ENCODE measurements at regions not wholly inside any gene's neighbourhood (a gene's known extent, or its start where the extent isn't known, plus 50 kb on each side); places are given as distances from the start of the nearest gene placed in this dataset.

GRCh38 chr7:142529591-142529990, 219.7 kb upstream of the PRSS1 start:
- H3K9me3 ChIP-seq (ENCODE audit: control insufficient read depth, insufficient read depth, low read length), result no peaks in the 10 kb centered on the region
- peaks cover 20% of the 10 kb centered on the region for H3K27me3 ChIP-seq (ENCODE audit: control insufficient read depth, insufficient read depth, low read length)
- ATAC-seq (ENCODE audit: low read depth) (no peak), DNase-seq (no peak)
- H3K4me3 ChIP-seq (ENCODE audit: insufficient read depth, low read depth, low read length), result no peak overlapping the region
- H4K20me1 ChIP-seq (ENCODE audit: insufficient read depth, low read length), result no peaks in the 10 kb centered on the region
- no peak overlapping the region for H3K4ac ChIP-seq (ENCODE audit: low read depth, low read length)
- H3K56ac ChIP-seq (ENCODE audit: extremely low read depth, insufficient read depth, low read length), result no peak overlapping the region
- TF ChIP-seq RAD21 (IDR thresholded peaks at IDR 0.05; ENCODE audit: low read length), result no peak
- WGBS, 2 experiments (ENCODE audit: extremely low coverage in 2 of 2, insufficient read length in 1 of 2), result 70% methylated on average over 2 of the region's 4 CpGs; no CpG with 5 or more reads in 1 of the 2 experiments
- H2BK120ac ChIP-seq (ENCODE audit: low read depth, low read length), result no peak overlapping the region
- ChIA-PET POLR2A (ENCODE audit: unreplicated experiment) (interaction anchor here (0.5 kb wide), 1 partner anchor 84 kb away, joined by 3 read pairs; no protein-coding TSS in a partner anchor), CTCF (interaction anchor here (4.0 kb wide), 1 partner anchor 253 kb away, joined by 13 read pairs; no protein-coding TSS in a partner anchor)
- H3K14ac ChIP-seq (replicated peaks; ENCODE audit: low read depth, low read length), result no peak overlapping the region
- no peak overlapping the region for H2BK5ac ChIP-seq (ENCODE audit: low read depth, low read length, poor library complexity, severe bottlenecking)
- in situ Hi-C loops (cut with MboI; ENCODE audit: low sequenced_read_pairs) (loop anchor here (10.0 kb wide), 1 partner anchor 685 kb away; no protein-coding TSS in a partner anchor), dilution Hi-C loops (cut with HindIII; ENCODE audit: low sequenced_read_pairs, unreplicated experiment) (no loop called here), intact Hi-C loops (cut with micrococcal nuclease) (no loop called here)
- no peaks in the 10 kb centered on the region for H3K36me3 ChIP-seq (ENCODE audit: control insufficient read depth, insufficient read depth, low read length)
- no peaks in the 10 kb centered on the region for H3K79me1 ChIP-seq (ENCODE audit: low read depth in 1 of 2, low read length in 2 of 2)
- BruUV-seq (replicated peaks), result no TSS peak
- H3K9me1 ChIP-seq (ENCODE audit: insufficient read depth, low read length), result no peaks in the 10 kb centered on the region
- no peak overlapping the region for H2BK15ac ChIP-seq (ENCODE audit: low read depth, low read length)
- H3K23ac ChIP-seq (ENCODE audit: low read depth, low read length), result no peak overlapping the region
- H4K5ac ChIP-seq (ENCODE audit: low read depth, low read length), result no peak overlapping the region
- no peaks in the 10 kb centered on the region for H3K4me1 ChIP-seq (ENCODE audit: control insufficient read depth, insufficient read depth, low read length)
- H2AFZ ChIP-seq (replicated peaks; ENCODE audit: low read length, poor library complexity), result no peak overlapping the region
- H3K18ac ChIP-seq (ENCODE audit: low read depth, low read length), result no peak overlapping the region
- no peak overlapping the region for H4K8ac ChIP-seq (ENCODE audit: low read depth in 2 of 2, low read length in 2 of 2)
- H2AK9ac ChIP-seq (replicated peaks; ENCODE audit: low read depth, low read length, poor library complexity), result no peak overlapping the region
- H2BK20ac ChIP-seq (ENCODE audit: low read depth, low read length), result no peak overlapping the region
- H3K4me2 ChIP-seq (ENCODE audit: low read depth, low read length), result no peak overlapping the region
- no peak overlapping the region for H4K91ac ChIP-seq (ENCODE audit: insufficient read depth, low read depth, low read length)
- no peak overlapping the region for H3K9ac ChIP-seq (ENCODE audit: low read depth, low read length)
- H3K27ac ChIP-seq (ENCODE audit: insufficient read depth, low read length), result no peak overlapping the region
- H2AK5ac ChIP-seq (ENCODE audit: low read depth, low read length), result no peak overlapping the region
